CD4-positive, alpha-beta T cell treated with Interleukin-17A for 1 hour (primary cell): ENCODE measurements at regions not wholly inside any gene's neighbourhood (a gene's known extent, or its start where the extent isn't known, plus 50 kb on each side); places are given as distances from the start of the nearest gene placed in this dataset.

Source experiments
- DNase-seq: peaks from one replicate; pipeline ENCODE4 v3.0.0-alpha.2; 2020

DNA sequence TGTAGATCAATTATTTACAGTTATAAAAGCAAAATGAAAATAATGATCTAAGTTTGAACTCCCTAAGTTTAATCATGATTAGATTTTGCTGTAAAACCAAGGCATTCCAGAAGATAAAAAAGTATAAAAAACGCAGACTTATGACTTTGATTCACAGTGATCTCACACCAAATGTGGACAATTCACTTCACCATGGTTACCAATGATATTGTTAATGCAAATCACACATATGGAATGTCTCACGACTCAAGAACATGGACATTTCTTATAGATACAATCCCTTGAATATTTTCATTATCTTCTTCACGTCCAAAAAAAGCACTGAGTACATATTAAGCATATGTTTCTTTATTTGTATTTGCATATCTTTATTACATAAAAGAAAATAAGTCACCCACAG, 1054.2 kb downstream of the NAALADL2 start:
- DNase-seq: no peak

DNA sequence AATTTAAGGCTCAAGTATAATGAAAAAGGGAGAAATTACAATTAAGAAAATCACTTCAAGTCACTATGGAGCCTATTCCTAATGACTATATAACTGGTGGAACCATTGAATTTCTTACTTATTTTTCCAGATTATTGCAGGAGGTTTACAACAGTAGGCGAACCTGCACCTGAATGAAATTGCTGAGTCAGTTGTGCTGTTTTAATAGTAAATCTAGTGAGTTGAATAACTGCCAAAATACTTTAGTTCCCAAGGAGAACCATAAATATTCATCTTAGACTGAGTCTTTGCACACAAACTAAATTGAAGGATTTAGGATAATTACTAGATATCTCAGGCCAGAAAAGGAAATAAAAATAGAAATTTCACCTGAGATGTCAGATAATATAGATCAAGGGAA, 1052.8 kb downstream of the NAALADL2 start:
- no peak for DNase-seq

DNA sequence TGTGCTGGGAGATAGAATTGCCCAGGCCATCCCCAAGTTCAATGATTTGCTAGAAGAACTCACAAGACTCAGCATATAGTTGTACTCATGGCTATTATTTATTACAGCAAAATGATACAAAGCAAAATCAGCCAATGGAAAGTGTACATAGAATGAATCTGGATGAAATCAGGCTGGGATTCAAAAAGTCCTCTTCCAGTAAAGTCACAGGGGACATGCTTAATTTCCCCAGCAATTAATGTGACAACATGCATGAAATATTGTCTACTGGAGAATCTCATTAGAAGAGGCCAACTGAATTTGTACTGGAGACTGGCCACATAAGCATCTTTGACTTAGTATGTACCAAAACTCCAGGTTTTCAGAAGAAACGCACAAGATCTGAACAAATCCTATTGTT, 1043.1 kb downstream of the NAALADL2 start:
- DNase-seq: no peak

GRCh38 chr3:175898194-175898593, 1039.1 kb downstream of the NAALADL2 start:
- no peak for DNase-seq

GRCh38 chr3:175896655-175897054, 1037.5 kb downstream of the NAALADL2 start:
- no peak for DNase-seq

- DNase-seq: no peak
Measured at GRCh38 chr3:175895731-175896130, 1036.6 kb downstream of the NAALADL2 start.

GRCh38 chr3:175893566-175893965, 1034.4 kb downstream of the NAALADL2 start:
- DNase-seq: no peak

DNA sequence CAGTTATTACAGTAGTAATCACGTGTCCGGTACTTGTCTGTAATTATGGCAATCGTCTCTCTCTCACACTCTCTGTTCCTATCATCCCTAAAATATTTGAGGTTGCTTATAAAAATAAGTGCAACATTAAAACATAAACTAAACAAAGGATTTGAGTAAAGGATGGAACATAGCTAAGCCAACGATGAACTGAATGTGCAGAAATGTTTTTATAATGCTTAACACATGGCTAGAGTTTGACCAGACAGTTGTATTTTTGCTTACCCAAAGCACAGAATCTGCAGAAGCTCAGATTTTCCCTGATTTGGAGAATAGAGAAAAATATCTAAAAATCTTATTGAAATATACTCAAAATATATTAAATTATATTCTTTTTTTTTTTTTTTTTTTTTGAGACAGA, 1030.9 kb downstream of the NAALADL2 start:
- no peak for DNase-seq

DNA sequence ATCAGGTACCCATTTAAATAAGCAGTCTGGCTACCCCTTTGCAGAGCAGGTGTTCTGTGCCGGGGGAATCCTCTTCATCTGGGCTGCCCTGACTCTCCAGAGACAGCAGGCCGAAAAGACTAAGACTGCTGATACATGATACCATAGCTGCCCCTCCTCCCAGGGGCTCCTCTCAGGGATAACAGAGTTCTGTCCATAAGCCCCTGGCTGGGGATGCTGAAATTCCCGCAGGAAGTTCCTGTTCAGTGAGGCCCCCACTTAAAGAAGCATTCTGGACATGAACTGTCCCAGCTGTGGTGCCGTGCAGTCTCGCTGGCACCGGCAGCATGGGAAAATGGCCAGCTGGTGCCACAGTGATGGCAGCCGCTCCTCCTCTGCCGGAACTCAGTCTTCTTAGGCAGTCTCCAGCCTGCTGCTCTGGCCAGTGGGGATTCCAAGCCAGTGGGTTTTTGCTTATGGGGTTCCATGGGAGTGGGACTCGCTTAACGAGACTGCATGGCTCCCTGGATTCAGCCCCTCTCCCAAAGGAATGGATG, 1026.2 kb downstream of the NAALADL2 start:
- no peak for DNase-seq

DNA sequence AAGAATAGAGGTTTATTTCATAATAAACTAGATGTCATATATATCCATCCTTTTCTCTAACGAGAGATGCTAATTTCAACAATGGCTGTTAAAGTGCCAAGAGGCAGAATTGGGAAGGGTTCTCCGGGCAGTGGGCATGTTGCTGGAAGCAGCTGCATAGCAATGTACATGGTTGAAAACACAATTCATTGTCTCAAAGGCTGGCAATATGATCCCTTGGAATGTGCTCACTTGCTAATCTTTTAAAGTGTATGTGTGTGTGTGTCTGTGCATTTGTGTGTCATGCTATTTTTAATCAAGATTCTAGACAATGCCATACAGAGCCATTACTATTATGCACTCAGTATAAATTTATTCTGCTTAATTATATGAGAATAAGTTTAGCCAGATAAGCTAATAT, 1020.3 kb downstream of the NAALADL2 start:
- no peak for DNase-seq

GRCh38 chr3:175869404-175869803, 1010.3 kb downstream of the NAALADL2 start:
- no peak for DNase-seq

- no peak for DNase-seq
Measured at GRCh38 chr3:175868626-175869025, 1009.5 kb downstream of the NAALADL2 start.

GRCh38 chr3:175865724-175866123, 1006.6 kb downstream of the NAALADL2 start:
- no peak for DNase-seq

GRCh38 chr3:175861916-175862315, 1002.8 kb downstream of the NAALADL2 start:
- DNase-seq: no peak
